ENCODE measurements at regions not wholly inside any gene's neighbourhood (a gene's known extent, or its start where the extent isn't known, plus 50 kb on each side); places are given as distances from the start of the nearest gene placed in this dataset.

GRCh38 chr20:60395991-60396390 lies 437.8 kb downstream of the CDH26 start:
- H3K36me3 ChIP-seq (ENCODE audit: low read depth, low read length) = no peaks in the 10 kb centered on the region
- POLR2A ChIA-PET (ENCODE audit: unreplicated experiment) = no interaction called here
- BruUV-seq (replicated peaks) = no TSS peak

GRCh38 chr20:60400567-60400966 lies 442.3 kb downstream of the CDH26 start:
- Histone ChIP-seq H3K27ac (ENCODE audit: low read length) (no peak overlapping the region), H3K4me3 (ENCODE audit: low read length) (no peak overlapping the region), H3K9me3 (ENCODE audit: low read length) (no peaks in the 10 kb centered on the region), H2AFZ (ENCODE audit: low read length) (no peak overlapping the region), H3K9ac (ENCODE audit: low read length) (no peak overlapping the region), H4K20me1 (ENCODE audit: low read length) (no peaks in the 10 kb centered on the region), H3K36me3 (ENCODE audit: low read depth, low read length) (no peaks in the 10 kb centered on the region), H3K27me3 (ENCODE audit: low read length) (no peaks in the 10 kb centered on the region), H3K4me1 (ENCODE audit: insufficient read depth, low read length) (no peaks in the 10 kb centered on the region), H3K9me2 (replicated peaks; ENCODE audit: low read length) (no peaks in the 10 kb centered on the region), H3K4me2 (ENCODE audit: low read length) (no peak overlapping the region), H3F3A (ENCODE audit: low read length, unreplicated experiment) (no peaks in the 10 kb centered on the region), H3K79me2 (ENCODE audit: low read length) (no peaks in the 10 kb centered on the region)
- no peak for DNase-seq
- BruUV-seq (replicated peaks) = no TSS peak
- no peak for ATAC-seq
- ChIA-PET CTCF (interaction anchor here (0.6 kb wide), 1 partner anchor 447 kb away, joined by 5 read pairs; no protein-coding TSS in a partner anchor), POLR2A (ENCODE audit: unreplicated experiment) (no interaction called here)
- no peak for TF ChIP-seq EZH2phosphoT487 (IDR thresholded peaks at IDR 0.05; ENCODE audit: borderline replicate concordance, low read length)
- intact Hi-C loops (cut with micrococcal nuclease) = no loop called here

More at GRCh38 chr20:60395991-60396390, 437.8 kb downstream of the CDH26 start:
- Histone ChIP-seq H3K4me2 (ENCODE audit: low read length) (no peak overlapping the region), H2AFZ (ENCODE audit: low read length) (no peak overlapping the region), H3K4me1 (ENCODE audit: insufficient read depth, low read length) (no peaks in the 10 kb centered on the region), H3F3A (ENCODE audit: low read length, unreplicated experiment) (no peaks in the 10 kb centered on the region), H3K27ac (ENCODE audit: low read length) (no peak overlapping the region), H3K9ac (ENCODE audit: low read length) (no peak overlapping the region), H3K79me2 (ENCODE audit: low read length) (no peaks in the 10 kb centered on the region), H3K9me3 (ENCODE audit: low read length) (no peaks in the 10 kb centered on the region), H3K9me2 (replicated peaks; ENCODE audit: low read length) (no peaks in the 10 kb centered on the region), H3K27me3 (ENCODE audit: low read length) (peaks cover 4% of the 10 kb centered on the region; the same call in 1 of the 2 replicates), H3K4me3 (ENCODE audit: low read length) (no peak overlapping the region), H4K20me1 (ENCODE audit: low read length) (no peaks in the 10 kb centered on the region)
- intact Hi-C loops (cut with micrococcal nuclease) = no loop called here
- ATAC-seq = no peak
- DNase-seq = no peak
- CTCF ChIA-PET = no interaction called here
- TF ChIP-seq EZH2 (IDR thresholded peaks at IDR 0.05; ENCODE audit: low read length, unreplicated experiment) (no peak), CTCF (conservative IDR thresholded peaks at IDR 0.05; ENCODE audit: low read depth, low read length) (no peak), EZH2phosphoT487 (IDR thresholded peaks at IDR 0.05; ENCODE audit: borderline replicate concordance, low read length) (no peak)

GRCh38 chr20:60402189-60403058 lies 444.2 kb downstream of the CDH26 start:
- TF ChIP-seq EZH2 (IDR thresholded peaks at IDR 0.05; ENCODE audit: low read length, unreplicated experiment) (no peak), CTCF (conservative IDR thresholded peaks at IDR 0.05; ENCODE audit: low read depth, low read length) (no peak), EZH2phosphoT487 (IDR thresholded peaks at IDR 0.05; ENCODE audit: borderline replicate concordance, low read length) (no peak)
- POLR2A ChIA-PET (ENCODE audit: unreplicated experiment) = no interaction called here
- CTCF ChIA-PET = no interaction called here
- no TSS peak for BruUV-seq (replicated peaks)
- Histone ChIP-seq H3K36me3 (ENCODE audit: low read depth, low read length) (no peaks in the 10 kb centered on the region), H2AFZ (ENCODE audit: low read length) (no peak overlapping the region), H3K79me2 (ENCODE audit: low read length) (no peaks in the 10 kb centered on the region), H3K9me2 (replicated peaks; ENCODE audit: low read length) (no peaks in the 10 kb centered on the region), H3K9ac (ENCODE audit: low read length) (no peak overlapping the region), H4K20me1 (ENCODE audit: low read length) (no peaks in the 10 kb centered on the region), H3K4me3 (ENCODE audit: low read length) (no peak overlapping the region), H3K27me3 (ENCODE audit: low read length) (no peaks in the 10 kb centered on the region), H3K4me1 (ENCODE audit: insufficient read depth, low read length) (no peaks in the 10 kb centered on the region), H3K4me2 (ENCODE audit: low read length) (no peak overlapping the region), H3F3A (ENCODE audit: low read length, unreplicated experiment) (no peaks in the 10 kb centered on the region), H3K9me3 (ENCODE audit: low read length) (no peaks in the 10 kb centered on the region), H3K27ac (ENCODE audit: low read length) (no peak overlapping the region)
- ATAC-seq (no peak), DNase-seq (no peak)
- intact Hi-C loops (cut with micrococcal nuclease) = no loop called here
